HG03442 (cell line): ENCODE measurements at regions not wholly inside any gene's neighbourhood (a gene's known extent, or its start where the extent isn't known, plus 50 kb on each side); places are given as distances from the start of the nearest gene placed in this dataset.

Experiments used
- ATAC-seq: cut with Tn5 transposase; IDR thresholded peaks from one replicate; pipeline ENCODE4 v1.9.1; 2021; ENCODE audit warnings: mild to moderate bottlenecking, moderate library complexity; ENCODE audit not compliant: unreplicated experiment

GRCh38 chr18:75524181-75524580 lies 96.7 kb upstream of the SMIM21 start:
- no peak for ATAC-seq

- no peak for ATAC-seq
Measured at GRCh38 chr18:75521816-75522215, 94.3 kb upstream of the SMIM21 start.

DNA sequence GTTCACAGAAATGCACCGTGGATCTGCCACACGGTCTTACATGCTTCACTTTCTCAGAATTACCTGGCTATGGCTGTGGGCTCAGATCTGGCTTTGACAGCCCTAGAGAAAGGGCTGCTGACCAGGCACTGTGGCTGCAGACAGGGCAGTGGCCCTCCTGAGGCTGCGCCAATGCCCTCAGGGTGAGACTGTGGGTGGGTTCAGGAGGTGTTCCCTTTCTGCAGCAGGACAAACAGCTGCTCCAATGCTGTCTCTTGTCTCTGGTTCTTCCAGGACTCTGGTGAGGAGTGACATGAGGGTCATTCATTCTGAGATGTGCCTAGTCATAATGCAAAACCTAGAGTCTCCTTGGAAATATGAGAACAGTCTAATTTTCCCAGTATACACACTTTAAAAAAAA lies 90.5 kb upstream of the SMIM21 start:
- no peak for ATAC-seq

GRCh38 chr18:75517286-75517685 lies 89.8 kb upstream of the SMIM21 start:
- ATAC-seq, result no peak

DNA sequence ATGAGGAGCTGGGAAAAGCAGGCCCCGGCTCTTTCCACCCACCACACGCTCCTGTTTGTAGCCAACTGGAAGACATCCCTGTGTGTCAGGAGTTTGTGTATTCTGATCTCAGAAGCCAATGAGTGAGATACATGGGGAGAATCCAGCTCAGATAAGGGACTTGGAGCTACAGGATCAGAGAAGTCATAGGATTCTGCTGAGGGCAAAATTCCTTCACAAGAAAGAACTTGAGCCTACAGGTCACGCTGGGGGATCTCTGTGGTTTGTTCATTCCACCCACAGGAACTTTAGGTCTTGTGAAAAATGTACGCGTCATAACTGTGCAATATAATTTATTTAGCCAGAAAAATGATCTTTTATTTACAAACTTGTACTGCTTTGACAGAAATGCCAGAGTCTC lies 80.1 kb upstream of the SMIM21 start:
- ATAC-seq, result no peak

GRCh38 chr18:75506913-75507312 lies 79.4 kb upstream of the SMIM21 start:
- ATAC-seq, result no peak

- no peak for ATAC-seq
Measured at GRCh38 chr18:75504469-75504868, 77.0 kb upstream of the SMIM21 start.

- no peak for ATAC-seq
Measured at GRCh38 chr18:75503615-75504014, 76.1 kb upstream of the SMIM21 start.

- no peak for ATAC-seq
Measured at GRCh38 chr18:75502286-75502685, 74.8 kb upstream of the SMIM21 start.

GRCh38 chr18:75500545-75500944 lies 73.0 kb upstream of the SMIM21 start:
- no peak for ATAC-seq

DNA sequence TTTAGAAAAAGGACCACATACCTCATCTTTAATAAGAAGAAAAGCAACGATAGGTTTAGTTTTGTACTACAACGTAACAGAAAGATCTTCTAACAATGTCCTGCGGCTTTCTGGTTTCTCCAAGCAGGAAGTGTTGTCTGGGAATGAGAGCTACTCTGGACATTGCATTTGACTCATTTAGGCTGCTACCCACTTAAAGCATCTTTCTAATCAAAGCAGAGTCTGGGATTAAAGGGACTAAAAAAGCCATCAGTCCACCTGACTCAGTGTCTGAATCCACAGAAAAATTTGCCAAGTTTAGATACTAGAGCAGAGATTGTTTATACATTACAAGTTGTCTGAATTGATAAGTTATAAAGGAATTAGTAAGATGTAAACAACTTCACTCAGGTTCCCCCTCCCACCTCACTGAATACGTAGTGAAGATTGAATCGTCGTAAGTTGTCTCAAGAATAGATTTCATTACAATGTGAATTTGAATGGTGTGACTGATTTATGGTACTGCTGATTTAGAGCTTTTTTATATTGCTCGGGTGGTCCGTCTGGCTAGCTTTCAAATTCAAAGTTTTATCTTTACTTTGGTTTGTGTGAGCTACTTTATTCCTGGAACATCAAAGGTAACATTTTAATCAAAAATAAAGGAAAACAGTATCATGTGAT lies 70.2 kb upstream of the SMIM21 start:
- ATAC-seq, result no peak

DNA sequence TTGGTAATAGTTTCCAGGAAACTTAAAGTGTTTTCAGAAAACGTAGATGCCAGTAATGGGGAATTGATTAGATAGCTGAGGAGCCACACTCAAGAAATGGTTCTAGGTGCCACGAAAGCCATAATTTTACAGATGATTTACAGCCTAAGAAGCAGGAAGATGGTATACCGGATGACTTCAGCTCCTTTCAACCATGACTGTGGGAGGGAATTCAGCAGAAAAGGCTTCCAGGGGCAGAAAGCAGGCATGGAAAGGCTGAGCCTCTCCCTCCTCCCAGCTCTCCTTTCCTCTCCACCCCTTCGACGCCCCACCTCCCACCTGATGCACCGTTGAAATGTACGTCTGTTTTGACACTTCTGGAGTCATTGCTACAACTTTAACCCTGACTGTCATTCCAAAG lies 68.6 kb upstream of the SMIM21 start:
- no peak for ATAC-seq

GRCh38 chr18:75492852-75493251 lies 65.3 kb upstream of the SMIM21 start:
- ATAC-seq, result no peak

GRCh38 chr18:75491361-75491760 lies 63.9 kb upstream of the SMIM21 start:
- ATAC-seq, result no peak

- no peak for ATAC-seq
Measured at GRCh38 chr18:75489493-75490190, 62.1 kb upstream of the SMIM21 start.

- ATAC-seq, result no peak
Measured at GRCh38 chr18:75483662-75484061, 56.2 kb upstream of the SMIM21 start.

- ATAC-seq, result no peak
Measured at GRCh38 chr18:75482880-75483279, 55.4 kb upstream of the SMIM21 start.

DNA sequence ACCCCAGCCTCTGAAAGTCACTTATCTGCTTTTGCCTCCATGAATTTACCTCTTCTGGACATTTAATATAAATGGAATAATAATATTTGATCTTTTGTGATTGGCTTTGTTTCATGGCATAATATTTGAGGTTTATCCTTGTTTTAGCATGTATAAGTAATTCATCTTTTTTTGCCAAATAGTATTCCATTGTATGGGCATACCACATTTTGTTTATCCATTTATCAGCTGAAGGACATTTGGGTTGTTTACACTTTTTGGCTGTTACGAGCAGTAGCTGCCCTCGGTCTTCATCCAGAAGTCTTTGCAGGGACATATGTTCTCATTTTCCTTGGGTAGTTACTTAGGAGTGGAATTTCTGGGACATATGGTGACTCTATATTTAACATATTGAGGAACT lies 53.0 kb upstream of the SMIM21 start:
- ATAC-seq, result no peak

GRCh38 chr18:75478996-75479880 lies 51.7 kb upstream of the SMIM21 start:
- ATAC-seq, result peak; percentile 75

DNA sequence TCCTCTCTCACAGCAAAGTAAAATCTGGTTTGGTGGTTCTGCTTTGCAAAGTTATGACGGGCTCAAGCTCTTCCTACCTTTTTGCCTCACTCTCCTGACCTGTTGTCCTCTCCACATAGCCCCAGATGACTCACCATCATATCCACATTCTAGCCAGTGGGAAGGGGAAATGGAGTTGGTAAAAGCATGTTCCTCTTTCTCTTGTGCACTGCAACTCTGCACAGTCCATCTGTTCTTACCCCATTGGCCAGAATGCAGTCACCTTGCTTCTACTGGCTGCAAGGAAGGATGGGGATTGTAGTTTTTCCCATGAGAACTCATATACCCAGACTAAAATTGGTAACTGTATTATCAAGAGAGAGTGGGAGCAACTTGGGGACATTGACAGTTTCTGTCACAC lies 50.4 kb upstream of the SMIM21 start:
- no peak for ATAC-seq
